Myocyte (in vitro differentiated cells): ENCODE measurements at regions not wholly inside any gene's neighbourhood (a gene's known extent, or its start where the extent isn't known, plus 50 kb on each side); places are given as distances from the start of the nearest gene placed in this dataset.

ENCODE experiments used
- DNase-seq: peaks from one replicate; pipeline ENCODE4 v3.0.0-alpha.2; 2012; ENCODE audit warnings: low read depth

- DNase-seq = no peak
These were observed 93.4 kb upstream of the ENPP6 start for GRCh38 chr4:184310881-184311709.

GRCh38 chr4:184310171-184310567, 92.5 kb upstream of the ENPP6 start:
- no peak for DNase-seq

GRCh38 chr4:184309241-184310170, 91.8 kb upstream of the ENPP6 start:
- no peak for DNase-seq

- DNase-seq = no peak
These were observed 89.3 kb upstream of the ENPP6 start for GRCh38 chr4:184306949-184307348.

- DNase-seq = no peak
These were observed 88.8 kb upstream of the ENPP6 start for GRCh38 chr4:184306470-184306869.

- DNase-seq = no peak
These were observed 83.1 kb upstream of the ENPP6 start for GRCh38 chr4:184300816-184301215.

- no peak for DNase-seq
These were observed 80.6 kb upstream of the ENPP6 start for GRCh38 chr4:184298254-184298653.

- DNase-seq = no peak
These were observed 77.5 kb upstream of the ENPP6 start for GRCh38 chr4:184295206-184295605.

GRCh38 chr4:184294606-184295133, 77.0 kb upstream of the ENPP6 start:
- no peak for DNase-seq

GRCh38 chr4:184293552-184293951, 75.9 kb upstream of the ENPP6 start:
- no peak for DNase-seq

- DNase-seq = no peak
These were observed 75.2 kb upstream of the ENPP6 start for GRCh38 chr4:184292877-184293276.

GRCh38 chr4:184292465-184292867, 74.8 kb upstream of the ENPP6 start:
- DNase-seq = no peak

GRCh38 chr4:184289179-184289535, 71.5 kb upstream of the ENPP6 start:
- no peak for DNase-seq

GRCh38 chr4:184288451-184289178, 70.9 kb upstream of the ENPP6 start:
- no peak for DNase-seq

GRCh38 chr4:184287697-184288255, 70.1 kb upstream of the ENPP6 start:
- no peak for DNase-seq

GRCh38 chr4:184286358-184286757, 68.7 kb upstream of the ENPP6 start:
- no peak for DNase-seq

- no peak for DNase-seq
These were observed 67.1 kb upstream of the ENPP6 start for GRCh38 chr4:184284742-184285141.

- DNase-seq = no peak
These were observed 66.6 kb upstream of the ENPP6 start for GRCh38 chr4:184284336-184284690.

- no peak for DNase-seq
These were observed 66.1 kb upstream of the ENPP6 start for GRCh38 chr4:184283659-184284335.

GRCh38 chr4:184282895-184283654, 65.4 kb upstream of the ENPP6 start:
- DNase-seq = no peak
